GM13976 (cell line): ENCODE measurements at regions not wholly inside any gene's neighbourhood (a gene's known extent, or its start where the extent isn't known, plus 50 kb on each side); places are given as distances from the start of the nearest gene placed in this dataset.

Source experiments
- DNase-seq: peaks from one replicate; pipeline ENCODE4 v3.0.0; 2012; ENCODE audit warnings: low spot score
- CTCF ChIP-seq: IDR thresholded peaks from 2 replicates; pipeline ENCODE4 v1.5.1; 2012; ENCODE audit warnings: borderline replicate concordance, mild to moderate bottlenecking; ENCODE audit not compliant: insufficient read depth; ENCODE audit errors: extremely low read depth, missing control alignments, control extremely low read depth
- in situ Hi-C: fragments of 300-500 bp; cut with MboI; formaldehyde crosslinking; loops from one replicate; pipeline ENCODE4 v1.12.0; 2022; ENCODE audit warnings: low sequenced_read_pairs, mixed read lengths, inconsistent platforms; ENCODE audit not compliant: unreplicated experiment

DNA sequence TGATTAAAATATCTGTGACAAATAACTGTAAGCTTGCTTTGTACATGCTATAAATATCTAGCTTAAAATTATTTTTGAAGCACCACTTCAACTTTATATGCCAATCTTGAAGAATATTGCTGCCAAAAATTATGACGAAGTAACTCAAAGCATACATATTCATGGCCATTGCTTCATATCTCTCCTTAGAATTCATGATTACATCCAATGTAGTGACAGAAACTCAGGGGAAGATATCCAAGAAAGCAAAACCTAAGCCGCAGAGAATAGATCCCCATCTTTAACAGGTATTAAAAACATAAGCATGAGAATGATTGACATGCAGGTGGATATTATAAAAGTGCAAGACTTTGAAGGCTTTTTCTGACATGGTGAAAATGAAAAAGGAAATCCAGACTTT, 100.8 kb upstream of the PLPPR1 start:
- no peak for DNase-seq
- no peak for TF ChIP-seq CTCF
- in situ Hi-C loops = no loop called here

DNA sequence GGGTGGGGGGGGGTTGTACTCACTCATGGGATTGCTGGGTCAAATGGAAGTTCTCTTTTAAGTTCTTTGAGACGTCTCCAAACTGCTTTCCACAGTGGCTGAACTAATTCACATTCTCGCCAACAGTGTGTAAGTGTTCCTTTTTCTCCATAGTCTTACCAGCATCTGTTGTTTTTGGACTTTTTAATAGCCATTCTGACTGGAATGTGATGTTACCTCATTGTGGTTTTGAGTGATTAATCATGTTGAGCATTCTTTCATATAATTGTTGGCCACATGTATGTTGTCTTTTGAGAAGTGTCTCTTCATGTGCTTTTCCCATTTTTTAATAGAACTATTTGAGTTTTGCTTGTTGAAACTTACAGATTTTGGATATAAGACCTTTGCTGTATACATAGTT, 94.9 kb upstream of the PLPPR1 start:
- TF ChIP-seq CTCF = no peak
- in situ Hi-C loops = no loop called here
- DNase-seq = no peak

DNA sequence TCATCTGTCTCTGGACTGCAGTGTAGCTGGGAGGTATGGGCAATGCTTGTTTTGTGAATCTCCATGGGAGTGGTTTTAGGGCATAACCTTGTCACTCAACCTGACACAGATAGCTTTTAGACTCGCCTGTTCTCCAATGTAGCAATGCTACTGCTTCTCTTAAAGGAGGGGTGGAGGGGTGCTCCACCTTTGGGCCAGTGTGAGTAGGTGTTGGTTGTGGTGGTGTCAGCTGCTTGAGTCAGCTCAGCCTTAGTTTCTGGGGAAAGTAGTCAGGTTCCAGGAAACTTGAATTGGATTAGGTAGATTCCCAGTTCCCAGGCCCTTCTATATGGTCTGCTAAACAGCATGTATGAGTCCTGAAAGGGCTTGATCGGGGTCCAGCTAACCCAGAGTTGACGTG, 91.1 kb upstream of the PLPPR1 start:
- DNase-seq = no peak
- TF ChIP-seq CTCF = no peak
- in situ Hi-C loops = no loop called here

- no peak for DNase-seq
Measured at GRCh38 chr9:100938507-100938906, 90.0 kb upstream of the PLPPR1 start.

DNA sequence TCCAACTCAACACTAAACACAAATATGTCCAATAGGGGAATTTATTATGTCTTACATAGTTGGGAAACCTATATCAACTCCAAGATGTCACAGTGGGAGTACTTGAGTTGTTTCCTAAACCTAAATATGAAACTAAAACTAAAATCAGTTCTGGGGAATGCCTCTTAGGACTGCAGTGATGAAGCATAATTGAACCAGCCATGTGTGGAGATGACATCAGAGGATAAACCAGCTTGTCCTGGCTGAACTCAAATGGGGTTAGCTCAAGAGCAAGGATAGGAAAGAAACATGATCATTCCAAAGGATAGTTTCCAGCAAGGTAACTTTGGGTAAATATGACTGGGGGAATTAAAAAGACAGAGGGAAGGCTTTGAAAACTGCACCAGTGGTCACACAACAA, 88.9 kb upstream of the PLPPR1 start:
- in situ Hi-C loops = no loop called here
- DNase-seq = no peak
- no peak for TF ChIP-seq CTCF

More at GRCh38 chr9:100938507-100938906, 90.0 kb upstream of the PLPPR1 start:
- no peak for TF ChIP-seq CTCF
- in situ Hi-C loops = no loop called here

GRCh38 chr9:100959226-100959625, 69.3 kb upstream of the PLPPR1 start:
- no peak for DNase-seq
- no peak for TF ChIP-seq CTCF
- in situ Hi-C loops = no loop called here
